A549 (cell line): ENCODE measurements at regions not wholly inside any gene's neighbourhood (a gene's known extent, or its start where the extent isn't known, plus 50 kb on each side); places are given as distances from the start of the nearest gene placed in this dataset.

Experiments used
- ATAC-seq, 2 experiments: fragments of 200-7000 bp in 1 of 2; fragments of >200 bp in 1 of 2; cut with Nextera tagmentation in 1 of 2; cut with Tn5 transposase in 1 of 2; 3 replicates each; pipeline versions ENCODE4 v1.8.0 to v1.9.1; 2018 to 2020; ENCODE audit warnings: mild to moderate bottlenecking in 1 of 2, moderate library complexity in 1 of 2
- CTCF ChIA-PET: fragments of 300-600 bp; sonication (Branson Sonifier 250); formaldehyde crosslinking; extraction: SDS; loops from one replicate; lab custom pipeline; 2021; ENCODE audit warnings: antibody characterized with exemption, inconsistent platforms; lab: Yijun Ruan, JAX
- POLR2A ChIA-PET: fragments of 350-600 bp; formaldehyde crosslinking; extraction: SDS; loops from one replicate; lab custom pipeline; 2021; ENCODE audit warnings: antibody characterized with exemption, inconsistent platforms; lab: Yijun Ruan, JAX
- DNase-seq, 2 experiments: peaks; one replicate each; pipeline versions ENCODE4 v3.0.0 to v3.0.0-alpha.2; 2011 to 2016; ENCODE audit warnings: low read depth in 1 of 2, low spot score in 1 of 2
- FAIRE-seq: peaks from 2 replicates; lab custom pipeline; 2011; peaks lifted over from hg19 to GRCh38; lab: Jason Lieb, UNC
- H3K27ac ChIP-seq, 2 experiments: fragments of >200 bp; sonication (Bioruptor Twin); formaldehyde crosslinking; 3 replicates each; pipeline ENCODE4 v1.5.1; 2016 to 2017
- H3K4me1 ChIP-seq: fragments of >200 bp; sonication (Bioruptor Twin); formaldehyde crosslinking; 3 replicates; pipeline ENCODE4 v1.6.1; 2016
- H3K4me2 ChIP-seq: fragments of >200 bp; sonication (Bioruptor Twin); formaldehyde crosslinking; 3 replicates; pipeline ENCODE4 v1.6.1; 2016
- H3K4me3 ChIP-seq: fragments of >200 bp; sonication (Bioruptor Twin); formaldehyde crosslinking; 3 replicates; pipeline ENCODE4 v1.5.1; 2016
- H3K9me3 ChIP-seq: fragments of >200 bp; sonication (Bioruptor Twin); formaldehyde crosslinking; 3 replicates; pipeline ENCODE4 v1.6.1; 2016
- BHLHE40 ChIP-seq: IDR thresholded peaks from 2 replicates; pipeline ENCODE4 v1.6.1; 2012; ENCODE audit warnings: low read depth, low read length, inconsistent platforms
- CBX8 ChIP-seq: fragments of 200-600 bp; sonication (generic); IDR thresholded peaks from 2 replicates; pipeline ENCODE4 v1.6.1; 2016
- CHD4 ChIP-seq: fragments of 200-600 bp; sonication (generic); IDR thresholded peaks from 2 replicates; pipeline ENCODE4 v1.6.1; 2016; ENCODE audit warnings: antibody characterized with exemption, mild to moderate bottlenecking, borderline replicate concordance
- ELK1 ChIP-seq: fragments of 150-350 bp; IDR thresholded peaks from 2 replicates; pipeline ENCODE4 v1.6.1; 2014; ENCODE audit warnings: low read depth, mild to moderate bottlenecking, low read length
- ESRRA ChIP-seq: fragments of 150-350 bp; IDR thresholded peaks from 2 replicates; pipeline ENCODE4 v1.6.1; 2014; ENCODE audit warnings: mild to moderate bottlenecking, low read length, borderline replicate concordance
- FOSB ChIP-seq: fragments of 250-450 bp; sonication (Bioruptor Pico); IDR thresholded peaks from 2 replicates; pipeline ENCODE4 v1.5.0; 2020; ENCODE audit warnings: mild to moderate bottlenecking, moderate library complexity
- FOSL2 ChIP-seq, 2 experiments: fragments of 450-650 bp in 1 of 2; fragments of >200 bp in 1 of 2; sonication (Bioruptor Twin) in 1 of 2; formaldehyde crosslinking; IDR thresholded peaks; 2 replicates each; pipeline versions ENCODE4 v1.5.0 to v1.6.1; 2016 to 2020; ENCODE audit warnings: mild to moderate bottlenecking in 1 of 2, moderate library complexity in 1 of 2
- HEYL ChIP-seq: fragments of 250-450 bp; sonication (Bioruptor Pico); IDR thresholded peaks from 2 replicates; pipeline ENCODE4 v1.8.0; 2021; ENCODE audit warnings: mild to moderate bottlenecking, moderate library complexity
- HOXB13 ChIP-seq: fragments of 250-450 bp; sonication (Bioruptor Pico); IDR thresholded peaks from 2 replicates; pipeline ENCODE4 v1.5.0; 2020; ENCODE audit warnings: low read depth, mild to moderate bottlenecking, moderate library complexity
- HOXB5 ChIP-seq: fragments of 250-450 bp; sonication (Bioruptor Pico); IDR thresholded peaks from 2 replicates; pipeline ENCODE4 v1.5.0; 2020; ENCODE audit warnings: mild to moderate bottlenecking, moderate library complexity
- JUN ChIP-seq, 2 experiments: fragments of >200 bp; sonication (Bioruptor Twin); formaldehyde crosslinking; IDR thresholded peaks; 2 replicates in 1 of 2; 3 replicates in 1 of 2; pipeline ENCODE4 v1.6.1; 2016 to 2017
- KDM1A ChIP-seq: fragments of 200-600 bp; sonication (generic); IDR thresholded peaks from 2 replicates; pipeline ENCODE4 v1.6.1; 2016; ENCODE audit warnings: low read depth, mild to moderate bottlenecking
- KDM5A ChIP-seq: fragments of 200-600 bp; sonication (generic); IDR thresholded peaks from 2 replicates; pipeline ENCODE4 v1.6.1; 2016; ENCODE audit warnings: antibody characterized with exemption, mild to moderate bottlenecking
- MAFK ChIP-seq: fragments of 450-650 bp; IDR thresholded peaks from 2 replicates; pipeline ENCODE4 v1.6.1; 2014; ENCODE audit not compliant: partially characterized antibody
- MAZ ChIP-seq: fragments of 150-350 bp; IDR thresholded peaks from 2 replicates; pipeline ENCODE4 v1.6.1; 2014; ENCODE audit warnings: antibody characterized with exemption, low read depth, low read length, borderline replicate concordance
- MYC ChIP-seq: IDR thresholded peaks from 2 replicates; pipeline ENCODE4 v1.6.1; 2012; ENCODE audit warnings: mild to moderate bottlenecking, inconsistent platforms, low read length, improper control_type of control experiment, borderline replicate concordance
- NFE2L2 ChIP-seq: fragments of 150-350 bp; conservative IDR thresholded peaks from 2 replicates; pipeline ENCODE4 v1.6.1; 2014; ENCODE audit warnings: low read length
- POLR2A ChIP-seq: IDR thresholded peaks from 2 replicates; pipeline ENCODE4 v1.6.1; 2012; ENCODE audit warnings: mild to moderate bottlenecking, low read length
- RARB ChIP-seq: fragments of 250-450 bp; sonication (Bioruptor Pico); IDR thresholded peaks from 2 replicates; pipeline ENCODE4 v1.8.0; 2021; ENCODE audit warnings: mild to moderate bottlenecking, moderate library complexity
- RFX5 ChIP-seq: fragments of 450-650 bp; IDR thresholded peaks from 2 replicates; pipeline ENCODE4 v1.7.1; 2014; ENCODE audit warnings: antibody characterized with exemption, mild to moderate bottlenecking, moderate library complexity
- RNF2 ChIP-seq: fragments of 200-600 bp; sonication (generic); IDR thresholded peaks from 2 replicates; pipeline ENCODE4 v1.6.1; 2016; ENCODE audit warnings: low read depth, mild to moderate bottlenecking, antibody characterized with exemption, moderate library complexity, borderline replicate concordance
- SMC3 ChIP-seq: fragments of >200 bp; sonication (Bioruptor Twin); formaldehyde crosslinking; IDR thresholded peaks from 3 replicates; pipeline ENCODE4 v1.6.1; 2018; ENCODE audit warnings: inconsistent platforms
- SREBF2 ChIP-seq: fragments of 450-650 bp; IDR thresholded peaks from 2 replicates; pipeline ENCODE4 v1.6.1; 2014; ENCODE audit warnings: mild to moderate bottlenecking, moderate library complexity
- TP53 ChIP-seq: fragments of 250-450 bp; sonication (Bioruptor Pico); IDR thresholded peaks from 2 replicates; pipeline ENCODE4 v1.5.0; 2021; ENCODE audit warnings: mild to moderate bottlenecking, moderate library complexity
- WGBS: methylation state at CpG from one replicate; pipeline ENCODE4 v1.1.6; 2017; ENCODE audit errors: missing lambda C conversion rate; 5-methylcytosine and 5-hydroxymethylcytosine counted together
- TF ChIP-seq, protein P1 (sequence below): fragments of 250-450 bp; sonication (Bioruptor Pico); IDR thresholded peaks from 2 replicates; pipeline ENCODE4 v1.5.0; 2021; ENCODE audit warnings: mild to moderate bottlenecking, moderate library complexity, borderline replicate concordance
- TF ChIP-seq, protein P2 (sequence below): IDR thresholded peaks from 2 replicates; pipeline ENCODE4 v1.6.1; 2012; ENCODE audit warnings: low read depth, borderline replicate concordance

- H3K4me3 ChIP-seq, result no peak overlapping the region
- no peak for FAIRE-seq
- TF ChIP-seq HOXB5 (CRISPR knock-in tag) (no peak), SMC3 (no peak), RFX5 (no peak), TP53 (CRISPR knock-in tag) (no peak), FOSL2 (IDR thresholded peaks at IDR 0.05) (no peak), FOSL2 (CRISPR knock-in tag; IDR thresholded peaks at IDR 0.05) (no peak), KDM1A (no peak), CHD4 (no peak), ESRRA (no peak), RARB (CRISPR knock-in tag) (no peak), BHLHE40 (no peak), SREBF2 (no peak), MYC (no peak), HEYL (CRISPR knock-in tag) (no peak)
- TF ChIP-seq, protein P1, sequence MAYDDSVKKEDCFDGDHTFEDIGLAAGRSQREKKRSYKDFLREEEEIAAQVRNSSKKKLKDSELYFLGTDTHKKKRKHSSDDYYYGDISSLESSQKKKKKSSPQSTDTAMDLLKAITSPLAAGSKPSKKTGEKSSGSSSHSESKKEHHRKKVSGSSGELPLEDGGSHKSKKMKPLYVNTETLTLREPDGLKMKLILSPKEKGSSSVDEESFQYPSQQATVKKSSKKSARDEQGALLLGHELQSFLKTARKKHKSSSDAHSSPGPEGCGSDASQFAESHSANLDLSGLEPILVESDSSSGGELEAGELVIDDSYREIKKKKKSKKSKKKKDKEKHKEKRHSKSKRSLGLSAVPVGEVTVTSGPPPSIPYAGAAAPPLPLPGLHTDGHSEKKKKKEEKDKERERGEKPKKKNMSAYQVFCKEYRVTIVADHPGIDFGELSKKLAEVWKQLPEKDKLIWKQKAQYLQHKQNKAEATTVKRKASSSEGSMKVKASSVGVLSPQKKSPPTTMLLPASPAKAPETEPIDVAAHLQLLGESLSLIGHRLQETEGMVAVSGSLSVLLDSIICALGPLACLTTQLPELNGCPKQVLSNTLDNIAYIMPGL (CRISPR knock-in tag), result no peak
- no peaks in the 10 kb centered on the region for H3K4me1 ChIP-seq
- ATAC-seq, result no peak
- ChIA-PET CTCF (no interaction called here), POLR2A (no interaction called here)
- no peak overlapping the region for H3K27ac ChIP-seq
- H3K9me3 ChIP-seq, result no peaks in the 10 kb centered on the region
- WGBS, result 5% methylated on average over 2 of the region's 2 CpGs
- DNase-seq, result no peak
- no peak overlapping the region for H3K4me2 ChIP-seq
Observed at GRCh38 chr18:78092901-78093300, 843.3 kb downstream of the GALR1 start.

- no peak overlapping the region for H3K4me2 ChIP-seq
- FAIRE-seq, result no peak
- H3K4me3 ChIP-seq, result no peak overlapping the region
- no peaks in the 10 kb centered on the region for H3K4me1 ChIP-seq
- H3K27ac ChIP-seq, result no peak overlapping the region
- ATAC-seq, result no peak
- POLR2A ChIA-PET, result no interaction called here
- TF ChIP-seq JUN (IDR thresholded peaks at IDR 0.05) (no peak), MAFK (no peak), CBX8 (no peak)
- CTCF ChIA-PET, result no interaction called here
- WGBS, result 25% methylated on average over 7 of the region's 15 CpGs
- H3K9me3 ChIP-seq, result no peaks in the 10 kb centered on the region
- no peak for DNase-seq
Observed at GRCh38 chr18:78099979-78100588, 850.4 kb downstream of the GALR1 start.

DNA sequence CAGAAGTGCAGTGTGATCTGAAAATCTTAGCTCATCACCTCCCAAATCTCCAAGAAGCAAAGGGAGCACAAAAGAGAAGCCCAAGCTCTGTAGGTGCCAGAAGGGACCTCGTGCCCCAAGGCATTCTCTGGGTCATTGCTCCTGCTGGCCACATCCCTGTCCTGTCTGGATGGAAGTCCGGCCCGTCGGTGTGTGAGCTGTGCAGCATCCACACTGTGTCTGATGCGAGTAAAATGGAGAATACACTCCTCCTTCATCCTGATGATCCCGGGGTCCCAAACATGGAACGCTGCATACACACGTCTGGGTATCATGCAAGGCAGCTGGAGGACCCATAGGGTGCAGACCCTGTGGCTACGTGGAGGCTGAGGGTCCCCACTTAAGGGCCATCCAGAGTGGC is 851.4 kb downstream of the GALR1 start:
- ChIA-PET POLR2A (no interaction called here), CTCF (no interaction called here)
- FAIRE-seq (no peak), DNase-seq (no peak), ATAC-seq (no peak)
- H3K4me3 ChIP-seq, result no peak overlapping the region
- 19% methylated on average over 7 of the region's 9 CpGs for WGBS
- H3K4me1 ChIP-seq, result no peaks in the 10 kb centered on the region
- H3K27ac ChIP-seq, result no peak overlapping the region
- no peaks in the 10 kb centered on the region for H3K9me3 ChIP-seq
- TF ChIP-seq MAZ (no peak), RNF2 (no peak), HOXB13 (no peak), CHD4 (no peak), NFE2L2 (no peak), RARB (CRISPR knock-in tag) (no peak), KDM5A (no peak), ELK1 (no peak), FOSB (CRISPR knock-in tag) (no peak), POLR2A (no peak), MAFK (no peak)
- TF ChIP-seq, protein P2, sequence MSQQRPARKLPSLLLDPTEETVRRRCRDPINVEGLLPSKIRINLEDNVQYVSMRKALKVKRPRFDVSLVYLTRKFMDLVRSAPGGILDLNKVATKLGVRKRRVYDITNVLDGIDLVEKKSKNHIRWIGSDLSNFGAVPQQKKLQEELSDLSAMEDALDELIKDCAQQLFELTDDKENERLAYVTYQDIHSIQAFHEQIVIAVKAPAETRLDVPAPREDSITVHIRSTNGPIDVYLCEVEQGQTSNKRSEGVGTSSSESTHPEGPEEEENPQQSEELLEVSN, result no peak
- H3K4me2 ChIP-seq, result no peak overlapping the region
